NB4 (cell line): ENCODE measurements at regions not wholly inside any gene's neighbourhood (a gene's known extent, or its start where the extent isn't known, plus 50 kb on each side); places are given as distances from the start of the nearest gene placed in this dataset.

ENCODE experiments used
- CTCF ChIP-seq: IDR thresholded peaks from one replicate; pipeline ENCODE4 v1.5.1; 2012; ENCODE audit warnings: low read depth, low read length
- MAX ChIP-seq: IDR thresholded peaks from 2 replicates; pipeline ENCODE4 v1.6.1; 2011; ENCODE audit warnings: low read depth, low read length
- MYC ChIP-seq: IDR thresholded peaks from 2 replicates; pipeline ENCODE4 v1.6.1; 2011; ENCODE audit warnings: low read depth, low read length
- POLR2A ChIP-seq: IDR thresholded peaks from 2 replicates; pipeline ENCODE4 v1.6.1; 2011; ENCODE audit warnings: mild to moderate bottlenecking; ENCODE audit not compliant: insufficient read length; ENCODE audit errors: extremely low read depth

GRCh38 chr3:6249679-6250078, 611.2 kb upstream of the GRM7 start:
- TF ChIP-seq CTCF (no peak), POLR2A (no peak), MYC (no peak), MAX (no peak)
